Activated CD4-positive, CD25-positive, alpha-beta regulatory T cell treated with anti-CD3 and anti-CD28 coated beads, Interleukin-2, amount 50 U/mL, for 72 hours (primary cell): ENCODE measurements at regions not wholly inside any gene's neighbourhood (a gene's known extent, or its start where the extent isn't known, plus 50 kb on each side); places are given as distances from the start of the nearest gene placed in this dataset.
"Not testable (repeated sequence)": the region's sequence is repeated elsewhere in the genome, so short reads cannot be mapped to it uniquely, and the experiment has no call there.

Source experiments
- DNase-seq: peaks from one replicate; pipeline ENCODE4 v3.0.0; 2021

DNA sequence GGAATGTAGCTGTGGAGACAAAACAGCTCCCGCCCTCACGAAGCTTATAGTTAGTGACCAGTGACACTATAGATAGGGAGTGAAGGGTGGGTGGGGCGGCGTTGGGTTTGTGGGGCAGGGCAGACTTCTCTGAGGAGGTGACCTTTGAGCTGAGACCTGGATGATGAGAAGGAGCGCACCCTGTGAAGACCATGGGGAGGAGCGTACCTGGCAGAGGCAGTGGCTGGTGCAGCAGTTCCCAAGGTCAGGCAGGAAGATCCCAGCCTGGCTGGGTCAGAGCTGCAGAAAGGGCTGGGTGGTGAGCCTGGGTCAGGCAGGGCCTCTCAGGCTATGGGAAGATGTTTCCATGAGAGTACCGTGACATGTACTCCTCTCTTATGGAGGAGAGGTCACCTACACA is 135.0 kb upstream of the RCN1 start:
- no peak for DNase-seq

DNA sequence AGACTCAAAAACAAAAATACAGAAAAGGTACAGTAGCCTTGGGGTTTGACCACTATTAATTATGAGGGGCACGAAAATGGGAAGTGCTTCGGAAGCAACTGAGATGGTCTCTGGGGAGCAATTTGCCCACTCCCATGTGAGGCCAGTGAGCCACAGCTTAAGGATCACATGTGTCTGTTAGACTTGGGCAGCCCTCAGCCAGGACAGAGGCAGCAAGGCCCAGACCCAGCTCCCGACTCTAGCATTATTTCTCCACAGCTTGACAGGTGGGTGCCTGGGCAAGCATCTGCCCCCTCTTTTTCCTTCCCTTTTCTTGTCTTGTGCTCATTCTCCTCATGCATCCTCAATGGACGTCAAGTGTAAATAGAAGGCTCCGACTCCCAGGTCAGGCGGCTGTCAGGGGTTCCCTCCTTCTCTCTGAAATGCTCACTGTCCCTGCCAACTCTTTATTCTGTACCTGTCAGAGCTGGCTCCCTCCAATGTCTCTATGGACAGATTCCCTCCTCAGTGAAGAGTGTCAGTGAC is 137.0 kb upstream of the RCN1 start:
- DNase-seq: no peak

DNA sequence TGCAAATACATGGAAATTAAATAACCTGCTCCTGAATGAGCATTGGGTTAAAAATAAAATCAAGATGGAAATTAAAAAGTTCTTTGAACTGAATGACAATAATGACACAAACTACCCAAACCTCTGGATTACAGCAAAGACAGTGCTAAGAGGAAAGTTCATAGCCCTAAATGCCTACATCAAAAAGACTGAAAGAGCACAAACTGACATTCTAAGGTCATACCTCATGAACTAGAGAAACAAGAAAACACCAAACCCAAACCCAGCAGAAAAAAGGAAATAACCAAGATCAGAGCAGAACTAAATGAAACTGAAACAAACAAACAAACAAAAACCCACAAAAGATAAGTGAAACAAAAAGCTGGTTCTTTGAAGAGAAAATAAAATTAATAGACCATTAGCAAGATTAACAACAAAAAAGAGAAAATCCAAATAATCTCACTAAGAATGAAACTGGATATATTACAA is 138.6 kb upstream of the PAX6 start:
- not testable (repeated sequence) for DNase-seq

DNA sequence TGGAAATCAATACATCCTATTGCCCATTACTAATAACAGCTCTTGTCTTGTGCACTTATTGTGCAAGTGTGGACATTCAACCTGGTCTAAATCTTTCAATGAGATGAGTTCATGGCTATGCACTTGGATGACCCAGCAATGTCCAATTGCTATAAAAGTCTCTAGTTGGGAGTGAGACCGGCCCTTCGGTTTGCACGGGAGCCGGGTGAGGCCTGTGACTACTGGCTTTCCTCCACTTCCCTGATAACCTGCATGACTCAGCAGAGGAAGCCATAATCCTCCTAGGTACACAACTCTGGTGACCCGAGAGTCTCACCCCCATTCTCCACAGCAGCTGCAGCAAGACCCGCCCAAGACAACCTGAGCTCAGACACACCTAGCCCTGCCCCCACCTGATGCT is 135.9 kb upstream of the PAX6 start:
- DNase-seq: no peak

DNA sequence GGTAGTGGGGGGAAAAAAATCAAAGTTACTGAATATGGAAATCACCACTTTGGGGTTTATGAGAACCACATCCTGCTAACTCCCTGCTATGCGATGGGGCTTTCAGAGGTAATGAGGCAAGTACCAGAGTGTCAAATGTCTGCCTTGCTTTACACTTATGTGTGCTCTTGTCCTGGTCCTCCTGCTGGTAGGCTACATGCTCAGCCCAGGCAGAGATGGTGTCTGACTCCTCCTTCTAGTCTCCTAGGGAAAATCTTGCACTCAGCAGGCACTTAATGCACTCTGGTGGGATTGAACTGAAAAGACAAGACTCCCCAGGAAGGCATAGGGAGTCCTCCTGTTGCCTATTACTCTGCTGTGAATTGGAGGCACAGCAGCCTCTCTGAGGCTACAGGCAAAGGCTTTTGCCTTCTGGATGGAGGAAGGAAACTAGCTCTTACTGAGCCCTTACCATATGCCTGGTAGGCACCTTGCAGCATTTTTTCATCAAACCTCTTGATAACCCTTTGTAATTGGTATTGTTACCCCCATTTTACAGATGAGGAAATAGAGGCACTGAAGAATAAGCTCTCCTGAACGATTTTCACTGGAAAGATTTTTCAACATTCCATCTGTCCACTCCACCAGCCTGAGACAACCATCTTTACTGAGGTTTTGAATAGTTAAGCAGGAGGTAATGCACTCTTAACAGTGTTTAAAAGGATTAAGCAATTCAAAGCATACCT is 132.1 kb upstream of the PAX6 start:
- DNase-seq: no peak

DNA sequence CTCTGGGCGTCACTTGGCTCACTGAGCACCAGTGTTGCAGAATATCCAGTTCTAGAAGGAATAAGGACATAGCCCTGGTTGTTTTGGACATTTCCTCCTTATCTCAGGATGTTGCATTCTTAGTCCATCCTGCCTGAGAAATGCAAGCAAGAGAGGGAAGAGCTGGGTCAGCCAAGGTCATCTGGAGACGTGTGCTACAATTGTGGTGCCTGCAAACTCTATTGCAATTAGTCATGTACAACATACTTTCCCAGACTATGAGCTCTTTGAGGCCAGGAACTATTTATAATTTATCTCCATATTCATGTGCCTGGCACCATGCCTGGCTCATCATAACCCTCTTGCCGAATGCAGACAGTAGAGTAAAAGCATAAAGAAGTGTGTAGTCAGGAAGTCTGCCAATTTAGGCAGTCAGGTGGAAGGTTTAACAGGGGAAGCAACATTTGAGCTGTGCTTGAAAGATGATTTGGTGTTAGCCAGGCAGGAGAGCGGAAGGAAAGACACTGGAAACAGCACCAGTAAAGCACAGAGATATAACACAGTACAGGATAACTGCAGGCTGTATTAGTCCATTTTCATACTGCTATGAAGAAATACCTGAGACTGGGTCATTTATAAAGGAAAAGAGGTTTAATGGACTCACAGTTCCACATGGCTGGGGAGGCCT is 129.4 kb upstream of the PAX6 start:
- DNase-seq: no peak

DNA sequence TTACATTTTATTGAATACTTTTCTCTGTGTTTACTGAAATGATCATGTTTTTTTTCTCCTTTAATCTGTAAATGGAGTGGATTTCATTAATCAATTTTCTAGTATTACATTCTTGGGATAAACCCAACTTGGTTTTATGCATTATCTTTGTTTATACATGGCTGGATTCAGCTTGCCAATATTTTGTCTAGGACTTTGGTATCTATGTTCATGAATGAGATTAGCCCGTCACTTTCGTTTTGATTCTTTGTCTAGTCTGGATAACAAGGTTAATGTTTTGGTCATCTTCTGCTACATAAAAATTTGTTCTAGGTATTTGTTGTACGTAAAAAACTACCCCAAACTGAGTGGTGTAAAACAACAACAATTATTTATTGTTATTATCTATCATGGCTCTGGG is 127.9 kb upstream of the PAX6 start:
- no peak for DNase-seq

DNA sequence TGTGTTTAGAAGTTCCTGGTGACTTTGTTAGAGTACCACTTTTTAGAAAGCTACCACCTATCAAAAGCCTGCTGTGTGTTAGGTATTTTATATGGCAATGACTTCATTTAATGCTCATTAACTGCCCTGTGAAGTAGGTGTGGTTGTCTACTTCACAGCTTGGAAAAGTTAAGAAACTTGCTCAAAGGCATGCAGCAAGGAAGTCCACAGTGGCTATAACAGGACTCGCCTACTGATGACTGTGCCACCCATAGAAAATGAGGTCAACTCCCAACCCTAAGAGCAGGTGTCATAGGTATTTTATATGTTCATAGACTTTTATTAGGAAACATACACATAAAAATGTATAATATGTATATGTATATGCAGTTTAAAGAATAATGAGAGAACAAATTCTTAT is 125.2 kb upstream of the PAX6 start:
- DNase-seq: no peak

DNA sequence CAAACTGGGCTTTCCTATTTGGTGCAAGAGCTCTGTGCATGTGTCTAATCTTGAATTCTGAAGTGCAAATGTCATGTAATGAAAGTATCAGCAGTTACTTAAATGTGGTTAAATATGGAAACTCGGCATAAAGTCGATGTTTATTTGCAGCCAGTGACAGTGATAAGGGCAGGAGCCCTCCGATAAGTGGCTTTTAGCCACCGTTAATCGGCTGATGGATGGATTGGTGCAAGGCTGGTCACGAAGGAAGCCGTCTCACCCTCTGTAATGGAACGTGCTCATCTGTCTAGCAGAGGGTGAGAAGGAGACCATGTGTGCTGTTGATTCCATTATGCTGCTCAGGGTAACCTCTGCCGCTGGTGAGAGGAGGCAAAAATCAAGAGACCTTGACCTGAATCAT is 121.8 kb upstream of the PAX6 start:
- DNase-seq: no peak

DNA sequence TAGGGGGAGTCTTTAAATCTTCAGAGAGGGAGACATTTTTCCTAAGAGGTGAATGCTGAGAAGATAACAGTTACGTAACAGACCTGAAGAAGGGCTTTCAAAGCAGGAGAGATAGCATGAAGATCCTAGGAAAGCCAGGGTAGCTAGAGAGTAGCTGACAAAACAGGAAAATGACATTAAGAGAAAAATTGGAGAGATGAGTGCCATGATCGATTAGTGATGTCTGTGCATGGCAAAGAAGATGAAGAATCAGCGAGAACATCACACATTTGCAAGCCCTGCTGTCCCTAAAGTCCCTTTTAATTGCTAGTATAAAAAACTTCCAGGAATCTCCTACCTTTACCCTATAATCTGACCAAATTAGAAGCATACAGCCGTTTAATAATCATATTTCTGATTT is 116.9 kb upstream of the PAX6 start:
- no peak for DNase-seq

DNA sequence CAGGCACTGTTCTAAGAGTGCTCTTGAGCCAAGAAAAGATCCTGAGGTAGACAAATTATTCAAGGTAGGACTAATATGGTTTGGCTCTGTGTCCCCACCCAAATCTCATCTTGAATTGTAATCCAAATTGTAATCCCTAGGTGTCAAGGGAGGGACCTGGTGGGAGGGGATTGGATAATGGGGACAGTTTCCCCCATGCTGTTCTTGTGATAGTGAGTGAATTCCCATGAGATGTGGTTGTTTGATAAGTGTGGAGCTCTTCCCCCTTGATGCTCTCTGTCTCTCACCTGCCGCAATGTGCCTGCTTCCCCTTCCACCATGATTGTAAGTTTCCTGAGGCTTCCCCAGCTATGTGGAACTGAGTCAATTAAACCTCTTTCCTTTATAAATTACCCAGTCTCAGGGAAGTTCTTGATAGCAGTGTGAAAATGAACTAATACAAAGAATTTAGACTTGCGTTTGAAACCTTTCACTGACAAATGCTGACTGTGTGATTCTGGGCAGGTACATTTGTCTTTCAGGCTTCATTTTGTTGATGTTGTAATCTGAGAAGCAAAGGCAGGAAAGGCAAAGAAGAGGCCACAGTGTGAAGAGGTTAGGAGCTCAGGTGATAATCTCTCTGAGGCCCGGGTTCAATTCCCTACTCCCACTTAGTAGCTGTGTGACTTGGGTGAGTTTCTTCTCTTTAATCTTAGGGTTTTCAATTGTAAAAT is 115.8 kb upstream of the PAX6 start:
- DNase-seq: no peak

DNA sequence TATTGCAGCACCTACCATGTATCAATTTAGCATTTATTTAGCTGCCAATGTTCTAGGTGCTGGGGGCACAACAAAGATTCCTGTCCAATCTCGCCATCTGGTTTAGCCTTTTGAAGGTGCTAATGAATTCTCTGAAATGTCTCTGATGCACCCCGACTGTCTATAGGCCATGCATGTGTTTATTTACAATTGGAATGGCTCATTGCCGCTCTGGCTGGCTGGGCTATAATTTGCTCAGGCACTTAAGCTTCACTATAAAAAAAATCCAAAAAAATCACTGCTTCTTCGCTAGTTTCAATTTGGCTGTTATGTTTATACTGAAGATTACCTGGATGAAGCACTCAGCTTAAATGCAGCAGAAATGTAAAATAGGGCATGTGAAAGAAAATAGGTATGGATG is 115.0 kb upstream of the PAX6 start:
- DNase-seq: no peak

DNA sequence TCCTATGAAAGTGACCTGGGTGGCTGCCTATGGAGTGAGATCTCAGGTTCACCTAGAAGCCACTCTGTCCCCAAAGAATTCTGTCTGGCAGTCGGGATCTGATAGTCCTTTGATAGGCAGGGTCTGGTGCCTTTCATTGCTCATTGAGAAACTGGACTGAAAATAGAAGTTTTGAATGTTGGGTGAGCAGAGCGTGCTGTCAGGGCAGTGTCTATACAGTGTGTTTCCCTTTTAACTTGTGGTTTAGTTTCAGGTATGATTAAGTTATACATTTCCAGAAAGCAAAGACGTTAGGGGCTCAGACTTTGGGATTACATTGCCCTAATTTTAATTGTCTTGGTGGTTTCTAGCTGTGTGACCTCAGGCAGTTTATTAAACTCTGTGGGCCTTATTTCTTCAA is 111.3 kb upstream of the PAX6 start:
- no peak for DNase-seq

DNA sequence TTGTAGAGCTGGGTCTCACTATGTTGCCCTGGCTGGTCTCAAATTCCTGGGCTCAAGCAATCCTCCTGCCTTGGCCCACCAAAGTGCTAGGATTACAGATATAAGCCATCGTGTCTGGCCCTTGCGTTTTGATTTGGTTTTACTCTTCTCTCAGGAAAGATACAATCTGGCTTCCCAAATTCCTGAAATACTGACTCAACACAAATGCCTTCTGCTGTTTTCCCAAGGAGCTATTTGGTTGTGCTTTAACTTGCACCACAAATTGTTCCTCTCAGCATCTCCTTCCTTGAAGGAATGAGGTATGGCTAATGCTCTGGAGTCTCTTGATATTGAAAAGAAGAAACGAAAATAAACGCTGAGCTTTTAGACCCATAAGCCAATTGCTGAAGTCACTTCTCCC is 110.0 kb upstream of the PAX6 start:
- DNase-seq: no peak

DNA sequence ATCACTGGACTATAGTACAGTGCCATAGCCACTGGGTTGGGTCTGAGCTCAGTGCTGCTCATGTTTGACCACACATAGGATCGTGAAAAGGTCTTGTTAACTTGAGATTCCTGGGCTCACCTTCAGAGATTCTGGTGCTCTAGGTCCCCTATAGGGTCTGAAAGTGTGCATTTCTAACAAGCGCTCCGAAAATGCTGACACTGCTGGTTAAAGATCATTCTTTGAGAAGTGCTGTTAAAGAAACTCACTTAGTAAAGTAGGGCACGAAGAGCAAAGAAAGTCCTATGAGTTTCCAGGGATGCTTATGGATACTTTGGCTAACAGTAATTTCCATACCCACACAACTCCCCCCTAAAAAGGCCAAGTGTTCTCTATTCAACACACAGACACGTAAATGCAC is 108.1 kb upstream of the PAX6 start:
- no peak for DNase-seq

DNA sequence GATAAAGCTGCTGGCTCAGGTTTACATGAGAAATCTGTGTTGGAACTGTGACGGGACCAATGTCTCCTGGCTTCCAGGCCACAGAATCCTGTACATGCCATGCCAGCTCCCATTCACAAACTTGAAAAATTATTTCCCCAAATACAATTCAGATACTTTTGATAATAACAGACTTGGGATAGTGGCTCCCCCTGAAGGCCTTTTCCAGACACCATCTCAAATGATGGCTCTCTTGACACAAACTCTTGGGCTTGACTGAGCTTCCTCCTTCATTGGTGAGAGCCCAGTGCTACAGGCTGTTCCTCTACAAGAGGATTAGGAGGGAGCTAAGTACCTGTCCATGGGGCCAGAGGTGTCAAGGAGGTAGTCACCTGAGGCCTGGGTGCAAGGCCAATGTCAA is 104.7 kb upstream of the PAX6 start:
- DNase-seq: no peak

DNA sequence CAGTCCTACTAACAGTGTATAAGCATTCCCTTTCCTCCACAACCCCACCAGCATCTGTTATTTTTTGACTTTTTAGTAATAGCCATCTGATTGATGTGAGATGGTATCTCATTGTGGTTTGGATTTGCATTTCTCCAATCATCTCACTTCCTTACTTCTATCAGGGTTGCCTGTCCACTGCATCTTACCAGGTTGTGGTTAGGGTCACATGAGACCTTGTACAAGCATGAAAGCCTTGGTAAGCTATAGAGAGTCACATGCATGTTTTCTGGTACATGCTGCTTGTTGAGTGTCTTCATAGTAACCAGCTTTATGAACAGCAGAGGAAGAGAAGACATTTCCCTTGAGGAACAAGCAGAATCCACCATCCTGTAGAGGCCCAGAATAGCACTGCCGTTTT is 102.9 kb upstream of the PAX6 start:
- no peak for DNase-seq

DNA sequence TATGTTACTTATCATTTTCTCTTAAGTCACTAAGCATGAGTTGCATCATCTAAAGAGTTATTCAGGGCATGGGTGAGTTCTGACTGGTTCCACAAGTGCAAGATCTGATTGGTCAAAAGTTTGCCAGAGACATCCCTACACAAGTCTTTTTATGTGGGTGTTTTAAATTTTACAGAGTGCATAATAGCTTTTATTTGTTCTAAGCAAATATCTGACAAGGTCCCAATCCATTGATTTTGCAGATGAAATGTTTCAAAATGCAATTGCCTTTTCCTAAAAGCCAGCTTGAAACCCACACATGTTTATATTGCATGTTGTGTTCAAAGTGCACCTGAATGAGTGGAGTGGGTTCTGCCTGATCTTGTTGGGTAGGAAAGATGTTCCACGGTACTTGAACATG is 101.7 kb upstream of the PAX6 start:
- DNase-seq: no peak

DNA sequence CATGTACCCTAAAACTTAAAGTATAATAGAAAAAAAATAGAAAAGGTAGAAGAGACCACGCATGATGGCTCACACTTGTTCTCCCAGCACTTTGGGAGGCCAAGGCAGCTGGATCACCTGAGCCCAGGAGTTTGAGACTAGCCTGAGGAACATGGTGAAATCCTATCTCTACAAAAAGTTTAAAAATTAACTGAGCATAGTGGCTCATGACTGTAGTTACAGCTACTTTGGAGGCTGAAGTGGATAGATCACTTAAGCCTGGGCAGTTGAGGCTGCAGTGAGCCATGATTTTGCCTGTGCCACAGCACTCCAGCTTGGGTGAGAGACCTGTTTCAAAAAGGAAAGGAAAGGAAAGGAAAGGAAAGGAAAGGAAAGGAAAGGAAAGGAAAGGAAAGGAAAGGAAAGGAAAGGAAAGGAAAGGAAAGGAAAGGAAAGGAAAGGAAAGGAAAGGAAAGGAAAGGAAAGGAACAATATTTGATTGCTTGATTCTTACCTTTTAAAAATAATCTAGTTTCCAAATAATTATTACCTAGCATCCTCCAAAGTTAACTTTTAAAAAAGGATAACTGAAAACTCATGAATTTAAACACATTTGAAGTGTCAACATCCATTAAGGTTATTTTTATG is 99.9 kb upstream of the PAX6 start:
- DNase-seq: no peak

DNA sequence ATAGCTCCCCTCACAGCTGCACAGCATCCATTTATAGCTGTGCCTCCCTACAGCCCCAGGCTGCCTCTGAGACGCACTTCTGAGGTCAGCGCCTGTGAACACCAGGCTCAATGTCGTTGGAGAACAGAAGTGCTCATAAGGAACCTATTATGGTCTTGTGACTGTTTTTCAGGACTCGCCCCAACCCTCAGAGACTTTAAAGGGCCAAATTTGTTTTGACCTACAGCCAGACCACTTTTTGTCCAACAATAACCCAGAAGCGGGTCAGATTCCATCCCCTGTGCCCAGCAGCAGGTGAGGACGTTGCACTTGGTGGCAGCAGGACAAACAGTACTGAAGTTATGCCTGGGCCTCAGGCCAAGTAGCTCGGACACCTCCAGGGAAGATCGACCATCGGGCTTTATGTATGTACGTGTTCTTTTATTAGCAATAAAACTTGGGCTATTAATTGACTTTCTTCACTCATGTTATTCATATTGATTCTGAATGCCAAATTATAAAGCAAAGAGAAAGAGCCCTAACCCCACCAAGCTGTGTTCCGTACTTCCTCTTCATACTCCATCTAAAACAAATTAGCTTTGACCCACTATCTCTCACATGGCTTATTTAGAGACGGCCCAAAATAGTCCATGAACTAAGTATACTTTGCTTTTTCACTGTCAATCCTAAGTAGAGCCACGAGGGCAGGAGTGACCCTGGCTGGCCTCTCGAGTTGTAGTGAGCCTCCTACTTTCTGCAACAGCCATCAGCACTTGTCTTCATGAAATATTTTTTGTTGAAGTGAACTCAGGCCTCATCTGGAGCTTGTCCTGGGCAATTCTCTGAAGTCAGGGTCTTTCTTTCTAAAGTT is 92.3 kb upstream of the PAX6 start:
- no peak for DNase-seq

DNA sequence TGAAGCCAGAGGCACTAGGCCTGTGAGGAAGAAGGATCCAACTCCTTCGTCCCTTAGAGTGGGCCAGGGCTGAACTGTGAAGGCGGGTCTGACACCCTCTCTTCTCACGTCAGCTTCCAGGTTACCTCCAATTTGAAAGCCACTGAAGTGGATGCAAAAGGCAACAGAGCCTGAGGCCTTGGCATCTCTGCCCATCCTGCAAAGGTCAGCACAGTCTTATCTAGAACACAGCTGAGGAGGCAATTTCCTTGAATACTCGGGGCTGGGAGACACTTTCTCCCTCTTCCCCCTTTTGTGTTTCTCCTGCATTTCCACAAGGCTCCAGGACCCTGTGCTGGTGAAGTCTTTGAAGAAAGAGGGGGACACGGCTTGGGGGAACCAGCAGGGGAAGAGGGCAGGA is 91.6 kb upstream of the PAX6 start:
- no peak for DNase-seq

DNA sequence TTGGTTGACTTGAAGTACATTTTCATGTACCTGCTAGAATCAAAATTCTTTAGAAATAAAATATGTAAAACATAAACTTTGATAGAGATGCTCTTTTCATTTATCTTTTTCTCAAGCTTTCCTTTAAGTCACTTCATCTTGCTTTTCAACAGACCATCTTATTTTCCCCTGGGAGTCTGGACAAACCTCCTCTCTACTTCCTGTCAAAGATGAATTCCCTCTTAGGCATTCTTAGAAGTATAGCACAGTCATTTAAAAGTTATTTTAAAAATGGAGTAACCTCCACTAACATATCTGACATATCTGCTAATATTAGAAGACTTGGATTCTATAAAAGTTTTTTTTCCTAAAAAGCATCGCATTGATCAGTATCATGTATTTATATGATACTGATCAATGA is 84.8 kb upstream of the PAX6 start:
- no peak for DNase-seq

DNA sequence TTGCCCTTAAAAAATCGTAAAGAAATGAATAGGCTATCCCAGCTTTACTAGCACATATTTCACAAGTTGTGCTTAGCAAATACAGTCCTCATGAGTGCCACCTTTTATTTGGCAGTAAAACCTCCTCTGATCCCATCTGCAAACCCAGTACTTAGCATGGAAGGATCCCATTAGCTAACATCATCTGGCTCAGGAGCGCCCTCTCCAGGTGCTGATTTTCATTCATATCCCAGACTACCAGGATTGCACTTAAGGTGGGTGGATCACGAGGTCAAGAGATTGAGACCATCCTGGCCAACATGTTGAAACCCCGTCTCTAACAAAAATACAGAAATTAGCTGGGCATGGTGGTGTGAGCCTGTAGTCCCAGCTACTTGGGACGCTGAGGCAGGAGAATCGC is 76.1 kb upstream of the PAX6 start:
- no peak for DNase-seq
